MM.1S (cell line): ENCODE measurements at regions not wholly inside any gene's neighbourhood (a gene's known extent, or its start where the extent isn't known, plus 50 kb on each side); places are given as distances from the start of the nearest gene placed in this dataset.

ENCODE experiments used
- DNase-seq: peaks from one replicate; pipeline ENCODE4 v3.0.0-alpha.2; 2015
- H2AFZ ChIP-seq: fragments of 300-600 bp; sonication (generic); 2 replicates; pipeline ENCODE4 v1.6.0; 2016; ENCODE audit warnings: antibody characterized with exemption, low read length
- H3F3A ChIP-seq: fragments of 300-600 bp; sonication (generic); 2 replicates; pipeline ENCODE4 v1.6.1; 2016; ENCODE audit warnings: mild to moderate bottlenecking, antibody characterized with exemption, low read length, moderate library complexity, mixed read lengths; ENCODE audit not compliant: insufficient read depth
- H3K27ac ChIP-seq: fragments of 300-600 bp; sonication (generic); 2 replicates; pipeline ENCODE4 v1.5.1; 2016; ENCODE audit warnings: mild to moderate bottlenecking, low read length
- H3K27me3 ChIP-seq: fragments of 300-600 bp; sonication (generic); replicated peaks from 2 replicates; pipeline ENCODE4 v1.6.0; 2016; ENCODE audit warnings: low read length; ENCODE audit not compliant: insufficient read depth
- H3K36me3 ChIP-seq: fragments of 300-600 bp; sonication (generic); replicated peaks from 2 replicates; pipeline ENCODE4 v1.6.1; 2016; ENCODE audit warnings: mild to moderate bottlenecking, low read length, mixed read lengths; ENCODE audit not compliant: insufficient read depth
- H3K4me1 ChIP-seq: fragments of 300-600 bp; sonication (generic); 2 replicates; pipeline ENCODE4 v1.6.1; 2016; ENCODE audit warnings: low read length, mixed read lengths
- H3K4me2 ChIP-seq: fragments of 300-600 bp; sonication (generic); 2 replicates; pipeline ENCODE4 v1.6.0; 2016; ENCODE audit warnings: low read depth, low read length
- H3K4me3 ChIP-seq: fragments of 300-600 bp; sonication (generic); 2 replicates; pipeline ENCODE4 v1.5.1; 2016; ENCODE audit warnings: low read length, mixed read lengths
- H3K79me2 ChIP-seq: fragments of 300-600 bp; sonication (generic); 2 replicates; pipeline ENCODE4 v1.6.1; 2016; ENCODE audit warnings: mixed run types, low read length, mixed read lengths
- H3K9ac ChIP-seq: fragments of 300-600 bp; sonication (generic); 2 replicates; pipeline ENCODE4 v1.6.1; 2016; ENCODE audit warnings: low read length, mixed read lengths
- H3K9me2 ChIP-seq: fragments of 300-600 bp; sonication (generic); replicated peaks from 2 replicates; pipeline ENCODE4 v1.6.1; 2016; ENCODE audit warnings: mild to moderate bottlenecking, low read length, mixed read lengths; ENCODE audit not compliant: insufficient read depth
- H3K9me3 ChIP-seq: fragments of 300-600 bp; sonication (generic); replicated peaks from 2 replicates; pipeline ENCODE4 v1.6.1; 2016; ENCODE audit warnings: mild to moderate bottlenecking, low read length, mixed read lengths; ENCODE audit not compliant: insufficient read depth
- H4K20me1 ChIP-seq: fragments of 300-600 bp; sonication (generic); 2 replicates; pipeline ENCODE4 v1.6.1; 2016; ENCODE audit warnings: mild to moderate bottlenecking, low read length, moderate library complexity, mixed read lengths; ENCODE audit not compliant: insufficient read depth
- CTCF ChIP-seq: fragments of 300-600 bp; sonication (generic); IDR thresholded peaks from 2 replicates; pipeline ENCODE4 v1.5.1; 2016; ENCODE audit warnings: antibody characterized with exemption, low read length, mixed read lengths
- EZH2 ChIP-seq: fragments of 300-600 bp; sonication (generic); optimal IDR thresholded peaks from 2 replicates; pipeline ENCODE3; 2017; ENCODE audit warnings: low read depth, mild to moderate bottlenecking, antibody characterized with exemption, low read length, mixed read lengths
- EZH2phosphoT487 ChIP-seq: fragments of 300-600 bp; sonication (generic); IDR thresholded peaks from 2 replicates; pipeline ENCODE4 v1.6.1; 2018; ENCODE audit warnings: antibody characterized with exemption, low read length

- H3K79me2 ChIP-seq: no peaks in the 10 kb centered on the region
- H2AFZ ChIP-seq: no peak overlapping the region
- no peaks in the 10 kb centered on the region for H3K27me3 ChIP-seq
- H3K4me1 ChIP-seq: no peaks in the 10 kb centered on the region
- H3K9me3 ChIP-seq: no peaks in the 10 kb centered on the region
- H3K4me2 ChIP-seq: no peak overlapping the region
- H3K9ac ChIP-seq: no peak overlapping the region
- no peaks in the 10 kb centered on the region for H3K36me3 ChIP-seq
- no peak overlapping the region for H3K4me3 ChIP-seq
- DNase-seq: no peak
- no peaks in the 10 kb centered on the region for H4K20me1 ChIP-seq
- H3K9me2 ChIP-seq: no peaks in the 10 kb centered on the region
- H3F3A ChIP-seq: no peaks in the 10 kb centered on the region
- no peak for TF ChIP-seq CTCF
- no peak for TF ChIP-seq EZH2phosphoT487
- TF ChIP-seq EZH2: no peak
- H3K27ac ChIP-seq: no peak overlapping the region
These were observed 278.0 kb downstream of the PDGFC start for GRCh38 chr4:156693557-156693956.

GRCh38 chr4:156692016-156692415 is 279.6 kb downstream of the PDGFC start:
- no peaks in the 10 kb centered on the region for H3K27me3 ChIP-seq
- no peak for DNase-seq
- no peak for TF ChIP-seq CTCF
- no peak for TF ChIP-seq EZH2
- TF ChIP-seq EZH2phosphoT487: no peak
- H3K9me2 ChIP-seq: no peaks in the 10 kb centered on the region
- H3F3A ChIP-seq: no peaks in the 10 kb centered on the region
- H4K20me1 ChIP-seq: no peaks in the 10 kb centered on the region
- H3K79me2 ChIP-seq: no peaks in the 10 kb centered on the region
- no peak overlapping the region for H2AFZ ChIP-seq
- H3K36me3 ChIP-seq: no peaks in the 10 kb centered on the region
- no peak overlapping the region for H3K27ac ChIP-seq
- no peak overlapping the region for H3K4me3 ChIP-seq
- H3K4me1 ChIP-seq: no peaks in the 10 kb centered on the region
- no peak overlapping the region for H3K4me2 ChIP-seq
- no peaks in the 10 kb centered on the region for H3K9me3 ChIP-seq
- H3K9ac ChIP-seq: no peak overlapping the region

- Histone ChIP-seq H3K27me3 (no peaks in the 10 kb centered on the region), H3K4me2 (no peak overlapping the region), H3K9ac (no peak overlapping the region), H3K9me3 (no peaks in the 10 kb centered on the region), H3K36me3 (no peaks in the 10 kb centered on the region), H3K9me2 (no peaks in the 10 kb centered on the region), H3K27ac (no peak overlapping the region), H3K79me2 (no peaks in the 10 kb centered on the region), H4K20me1 (no peaks in the 10 kb centered on the region), H3F3A (no peaks in the 10 kb centered on the region), H3K4me3 (no peak overlapping the region), H2AFZ (no peak overlapping the region), H3K4me1 (no peaks in the 10 kb centered on the region)
- no peak for TF ChIP-seq EZH2phosphoT487
- no peak for TF ChIP-seq CTCF
- no peak for TF ChIP-seq EZH2
- no peak for DNase-seq
These were observed 281.0 kb downstream of the PDGFC start for GRCh38 chr4:156690572-156690971.
